Keratinocyte (primary cell): ENCODE measurements at regions not wholly inside any gene's neighbourhood (a gene's known extent, or its start where the extent isn't known, plus 50 kb on each side); places are given as distances from the start of the nearest gene placed in this dataset.

Experiments
- EZH2 ChIP-seq: IDR thresholded peaks from one replicate; pipeline ENCODE4 v1.6.1; 2012; ENCODE audit warnings: inconsistent platforms, mild to moderate bottlenecking, low read length, moderate library complexity
- TF ChIP-seq, protein P1 (sequence below), 3 experiments: IDR thresholded peaks in 1 of 3; conservative IDR thresholded peaks in 1 of 3; optimal IDR thresholded peaks in 1 of 3; 2 replicates in 2 of 3; 3 replicates in 1 of 3; pipeline versions ENCODE3 to v1.5.1; 2011; ENCODE audit warnings: low read length in 3 of 3, mild to moderate bottlenecking in 3 of 3, moderate library complexity in 2 of 3, control low read depth in 1 of 3, inconsistent platforms in 1 of 3; ENCODE audit not compliant: insufficient read depth in 2 of 3; ENCODE audit errors: extremely low read depth in 1 of 3

DNA sequence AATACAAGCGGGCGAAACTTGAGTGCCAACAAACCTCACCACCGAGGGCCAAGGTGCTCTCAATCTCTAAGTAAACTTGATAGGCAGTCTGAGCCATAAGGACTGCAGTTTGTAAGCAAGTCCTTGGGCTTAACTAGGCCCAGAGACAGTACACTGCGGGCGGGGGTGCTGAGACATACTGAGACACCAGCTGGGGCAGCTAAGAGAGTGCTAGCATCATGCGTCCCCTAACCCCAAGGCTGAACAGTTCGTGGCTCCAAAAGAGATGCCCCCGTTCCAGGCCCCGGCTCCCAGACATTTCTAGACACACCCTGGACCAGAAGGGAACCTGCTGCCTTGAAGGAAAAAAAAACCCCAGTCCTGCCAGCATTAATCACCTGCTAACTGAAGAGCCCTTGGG lies 126.8 kb upstream of the PRDX4 start:
- TF ChIP-seq, protein P1, sequence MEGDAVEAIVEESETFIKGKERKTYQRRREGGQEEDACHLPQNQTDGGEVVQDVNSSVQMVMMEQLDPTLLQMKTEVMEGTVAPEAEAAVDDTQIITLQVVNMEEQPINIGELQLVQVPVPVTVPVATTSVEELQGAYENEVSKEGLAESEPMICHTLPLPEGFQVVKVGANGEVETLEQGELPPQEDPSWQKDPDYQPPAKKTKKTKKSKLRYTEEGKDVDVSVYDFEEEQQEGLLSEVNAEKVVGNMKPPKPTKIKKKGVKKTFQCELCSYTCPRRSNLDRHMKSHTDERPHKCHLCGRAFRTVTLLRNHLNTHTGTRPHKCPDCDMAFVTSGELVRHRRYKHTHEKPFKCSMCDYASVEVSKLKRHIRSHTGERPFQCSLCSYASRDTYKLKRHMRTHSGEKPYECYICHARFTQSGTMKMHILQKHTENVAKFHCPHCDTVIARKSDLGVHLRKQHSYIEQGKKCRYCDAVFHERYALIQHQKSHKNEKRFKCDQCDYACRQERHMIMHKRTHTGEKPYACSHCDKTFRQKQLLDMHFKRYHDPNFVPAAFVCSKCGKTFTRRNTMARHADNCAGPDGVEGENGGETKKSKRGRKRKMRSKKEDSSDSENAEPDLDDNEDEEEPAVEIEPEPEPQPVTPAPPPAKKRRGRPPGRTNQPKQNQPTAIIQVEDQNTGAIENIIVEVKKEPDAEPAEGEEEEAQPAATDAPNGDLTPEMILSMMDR (optimal IDR thresholded peaks at IDR 0.05 in 1 of 3, IDR thresholded peaks at IDR 0.05 in 1 of 3, conservative IDR thresholded peaks at IDR 0.05 in 1 of 3; ENCODE audit: extremely low read depth in 1 of 3, insufficient read depth in 2 of 3, low read length in 3 of 3), result no peak
- no peak for TF ChIP-seq EZH2
